ENCODE measurements at regions not wholly inside any gene's neighbourhood (a gene's known extent, or its start where the extent isn't known, plus 50 kb on each side); places are given as distances from the start of the nearest gene placed in this dataset.
"Not testable (repeated sequence)": the region's sequence is repeated elsewhere in the genome, so short reads cannot be mapped to it uniquely, and the experiment has no call there.

- no peak for TF ChIP-seq CTCF (conservative IDR thresholded peaks at IDR 0.05; ENCODE audit: control insufficient read depth, insufficient read depth, low read depth, low read length)
- no peak overlapping the region for H3K4me3 ChIP-seq (ENCODE audit: control insufficient read depth, low read depth, low read length)
- no peak for DNase-seq (ENCODE audit: low read depth)
Observed at GRCh38 chr1:61028136-61028535, 54.2 kb upstream of the NFIA start.

GRCh38 chr1:61018068-61018467 lies 64.3 kb upstream of the NFIA start:
- not testable (repeated sequence) for DNase-seq (ENCODE audit: low read depth); H3K4me3 ChIP-seq (ENCODE audit: control insufficient read depth, low read depth, low read length)

GRCh38 chr1:61017651-61018050 lies 64.7 kb upstream of the NFIA start:
- no peak for DNase-seq (ENCODE audit: low read depth)
- no peak for TF ChIP-seq CTCF (conservative IDR thresholded peaks at IDR 0.05; ENCODE audit: control insufficient read depth, insufficient read depth, low read depth, low read length)
- H3K4me3 ChIP-seq (ENCODE audit: control insufficient read depth, low read depth, low read length): no peak overlapping the region

- no peak for TF ChIP-seq CTCF (conservative IDR thresholded peaks at IDR 0.05; ENCODE audit: control insufficient read depth, insufficient read depth, low read depth, low read length)
- no peak overlapping the region for H3K4me3 ChIP-seq (ENCODE audit: control insufficient read depth, low read depth, low read length)
- no peak for DNase-seq (ENCODE audit: low read depth)
Observed at GRCh38 chr1:61013946-61014667, 68.3 kb upstream of the NFIA start.

- H3K4me3 ChIP-seq (ENCODE audit: control insufficient read depth, low read depth, low read length): no peak overlapping the region
- TF ChIP-seq CTCF (conservative IDR thresholded peaks at IDR 0.05; ENCODE audit: control insufficient read depth, insufficient read depth, low read depth, low read length): no peak
- DNase-seq (ENCODE audit: low read depth): no peak
Observed at GRCh38 chr1:61013189-61013945, 69.0 kb upstream of the NFIA start.

- TF ChIP-seq CTCF (conservative IDR thresholded peaks at IDR 0.05; ENCODE audit: control insufficient read depth, insufficient read depth, low read depth, low read length): no peak
- no peak for DNase-seq (ENCODE audit: low read depth)
- no peak overlapping the region for H3K4me3 ChIP-seq (ENCODE audit: control insufficient read depth, low read depth, low read length)
Observed at GRCh38 chr1:61012341-61012761, 70.0 kb upstream of the NFIA start.

- DNase-seq (ENCODE audit: low read depth): no peak
- no peak overlapping the region for H3K4me3 ChIP-seq (ENCODE audit: control insufficient read depth, low read depth, low read length)
- no peak for TF ChIP-seq CTCF (conservative IDR thresholded peaks at IDR 0.05; ENCODE audit: control insufficient read depth, insufficient read depth, low read depth, low read length)
Observed at GRCh38 chr1:61011561-61012263, 70.6 kb upstream of the NFIA start.

Measured in fibroblast of mammary gland (primary cell).